ENCODE measurements at regions not wholly inside any gene's neighbourhood (a gene's known extent, or its start where the extent isn't known, plus 50 kb on each side); places are given as distances from the start of the nearest gene placed in this dataset.
A peak's percentile ranks its signal among the peaks of the same experiment; 100 is the strongest.

DNA sequence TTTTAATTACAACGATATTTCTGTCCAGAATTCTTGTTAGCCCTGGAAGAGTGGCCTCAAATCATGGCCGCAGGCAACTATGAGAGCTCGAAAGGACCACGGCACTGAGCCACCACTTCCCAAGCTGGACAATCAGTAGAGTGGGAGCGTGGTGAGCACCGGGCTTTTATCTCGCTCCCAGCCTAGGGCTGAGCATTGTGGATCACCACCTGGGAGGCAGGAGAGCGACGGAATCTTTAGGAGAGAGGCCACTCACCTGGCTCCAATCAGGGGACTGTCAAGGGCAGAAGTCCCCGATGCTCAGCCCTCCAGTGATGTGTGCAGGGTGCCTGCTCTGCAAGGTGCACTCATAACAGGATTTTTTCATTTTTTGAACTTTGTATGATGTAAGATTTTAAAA is 377.1 kb upstream of the B3GAT1 start:
- no peak overlapping the region for H2AK5ac ChIP-seq (ENCODE audit: low read depth, low read length)
- WGBS, 2 experiments (ENCODE audit: extremely low coverage in 1 of 2, insufficient coverage in 1 of 2, insufficient read length in 1 of 2, insufficient replicate concordance in 2 of 2, low coverage in 1 of 2, low lambda C conversion rate in 2 of 2, missing lambda C conversion rate in 1 of 2): 91% methylated on average over 10 of the region's 10 CpGs; no CpG with 5 or more reads in 1 of the 2 experiments
- no peak overlapping the region for H2BK5ac ChIP-seq (ENCODE audit: low read depth, low read length)
- H4K91ac ChIP-seq (replicated peaks; ENCODE audit: insufficient read length, low read length): no peak overlapping the region
- H3K4me3 ChIP-seq (ENCODE audit: extremely low read depth in 1 of 4, insufficient read depth in 2 of 4, low read depth in 3 of 4, low read length in 4 of 4): no peak overlapping the region
- no peaks in the 10 kb centered on the region; a peak in 1 of 7 replicates for H3K4me1 ChIP-seq (replicated peaks in 1 of 4; ENCODE audit: control insufficient read depth in 3 of 4, insufficient read depth in 4 of 4, low read length in 3 of 4)
- no peak overlapping the region for H3K4ac ChIP-seq (replicated peaks; ENCODE audit: insufficient read length, low read depth, low read length)
- H3K56ac ChIP-seq (replicated peaks; ENCODE audit: insufficient read length, low read depth, low read length): no peak overlapping the region
- no peaks in the 10 kb centered on the region for H4K20me1 ChIP-seq (replicated peaks in 1 of 2; ENCODE audit: control insufficient read depth in 1 of 2, insufficient read depth in 2 of 2, low read length in 2 of 2)
- H4K8ac ChIP-seq (ENCODE audit: extremely low read depth, insufficient read depth, low read length): peak overlapping the region; percentile 18; the same call in 1 of the 2 replicates
- FAIRE-seq (no peak), DNase-seq (ENCODE audit: low read depth in 1 of 2, low spot score in 2 of 2) (no peak)
- H2BK20ac ChIP-seq (ENCODE audit: low read length): no peak overlapping the region
- H3K9ac ChIP-seq (replicated peaks in 1 of 4; ENCODE audit: extremely low read depth in 1 of 4, low read depth in 3 of 4, low read length in 3 of 4): no peak overlapping the region
- no peak overlapping the region for H2BK15ac ChIP-seq (ENCODE audit: low read length)
- no peak overlapping the region for H2BK12ac ChIP-seq (ENCODE audit: low read depth, low read length)
- ChIA-PET CTCF (ENCODE audit: partially characterized antibody) (interaction anchor here (0.6 to 1.5 kb wide), 2 partner anchors 12 to 199 kb away, joined by 4 to 5 read pairs; no protein-coding TSS in a partner anchor), POLR2A (ENCODE audit: partially characterized antibody) (no interaction called here)
- no peaks in the 10 kb centered on the region for H3K36me3 ChIP-seq (ENCODE audit: control insufficient read depth in 2 of 4, insufficient read depth in 4 of 4, low read length in 3 of 4)
- H3K18ac ChIP-seq (ENCODE audit: extremely low read depth, low read length): no peak overlapping the region
- H2AFZ ChIP-seq (ENCODE audit: low read length): no peak overlapping the region
- no peak overlapping the region for H4K5ac ChIP-seq (ENCODE audit: insufficient read length, low read depth, low read length)
- H3K4me2 ChIP-seq (ENCODE audit: insufficient read depth in 1 of 2, low read depth in 2 of 2, low read length in 2 of 2): no peak overlapping the region
- no peak overlapping the region for H3K27ac ChIP-seq (ENCODE audit: low read depth, low read length)
- no peaks in the 10 kb centered on the region for H3K23me2 ChIP-seq (ENCODE audit: low read depth, low read length)
- no peak overlapping the region for H2BK120ac ChIP-seq (replicated peaks; ENCODE audit: low read depth, low read length)
- no peaks in the 10 kb centered on the region; a peak in 3 of 7 replicates for H3K27me3 ChIP-seq (replicated peaks in 1 of 4; ENCODE audit: control insufficient read depth in 3 of 4, extremely low read depth in 1 of 4, insufficient read depth in 3 of 4, low read length in 3 of 4)
- no peak for TF ChIP-seq GABPA (IDR thresholded peaks at IDR 0.05; ENCODE audit: borderline replicate concordance, insufficient read depth, low read length)
- TF ChIP-seq SP2 (IDR thresholded peaks at IDR 0.05; ENCODE audit: low read length): no peak
- TF ChIP-seq POLR2A (IDR thresholded peaks at IDR 0.05; ENCODE audit: control extremely low read depth in 1 of 2, low read depth in 2 of 2, low read length in 2 of 2): no peak
- TF ChIP-seq JUN (IDR thresholded peaks at IDR 0.05; ENCODE audit: low read depth, low read length): no peak
- TF ChIP-seq SIX5 (IDR thresholded peaks at IDR 0.05; ENCODE audit: low read depth, low read length): no peak
- no peak for TF ChIP-seq SIRT6 (IDR thresholded peaks at IDR 0.05; ENCODE audit: low read length)
- no peak for TF ChIP-seq HDAC6 (IDR thresholded peaks at IDR 0.05; ENCODE audit: low read depth, low read length)
- no peak for TF ChIP-seq POLR2AphosphoS5 (IDR thresholded peaks at IDR 0.05; ENCODE audit: low read depth, low read length)
- TF ChIP-seq TCF12 (IDR thresholded peaks at IDR 0.05; ENCODE audit: low read depth, low read length): no peak
- TF ChIP-seq SP4 (IDR thresholded peaks at IDR 0.05; ENCODE audit: low read length): no peak
- TF ChIP-seq KDM1A (IDR thresholded peaks at IDR 0.05; ENCODE audit: borderline replicate concordance, low read length): no peak
- no peak overlapping the region for H3K23ac ChIP-seq (ENCODE audit: insufficient read length)
- no peaks in the 10 kb centered on the region for H3K79me2 ChIP-seq (ENCODE audit: control insufficient read depth in 1 of 2, insufficient read depth in 2 of 2, low read length in 2 of 2)
- no peak overlapping the region for H3K14ac ChIP-seq (ENCODE audit: insufficient read length)
- H3K79me1 ChIP-seq (ENCODE audit: low read depth, low read length): no peaks in the 10 kb centered on the region
- no peaks in the 10 kb centered on the region for H3K9me3 ChIP-seq (ENCODE audit: insufficient read depth in 2 of 2, low read depth in 1 of 2, low read length in 1 of 2)
